Gastrocnemius medialis (tissue), 4 donors: ENCODE measurements at regions not wholly inside any gene's neighbourhood (a gene's known extent, or its start where the extent isn't known, plus 50 kb on each side); places are given as distances from the start of the nearest gene placed in this dataset.

ENCODE experiments used
- CTCF ChIP-seq, 5 experiments: fragments of 450-650 bp in 3 of 5; fragments of 200-600 bp in 2 of 5; sonication (generic) in 2 of 5; IDR thresholded peaks in 4 of 5; conservative IDR thresholded peaks in 1 of 5; 1 replicate in 4 of 5; 2 replicates in 1 of 5; pipeline ENCODE4 v1.5.1; 2016 to 2019; ENCODE audit warnings: antibody characterized with exemption in 5 of 5, mild to moderate bottlenecking in 3 of 5, moderate library complexity in 3 of 5
- POLR2A ChIP-seq, 2 donors: fragments of 450-650 bp; IDR thresholded peaks; one replicate each; pipeline ENCODE4 v1.6.1; 2017; ENCODE audit warnings: antibody characterized with exemption in 2 of 2, mild to moderate bottlenecking in 2 of 2, moderate library complexity in 2 of 2

DNA sequence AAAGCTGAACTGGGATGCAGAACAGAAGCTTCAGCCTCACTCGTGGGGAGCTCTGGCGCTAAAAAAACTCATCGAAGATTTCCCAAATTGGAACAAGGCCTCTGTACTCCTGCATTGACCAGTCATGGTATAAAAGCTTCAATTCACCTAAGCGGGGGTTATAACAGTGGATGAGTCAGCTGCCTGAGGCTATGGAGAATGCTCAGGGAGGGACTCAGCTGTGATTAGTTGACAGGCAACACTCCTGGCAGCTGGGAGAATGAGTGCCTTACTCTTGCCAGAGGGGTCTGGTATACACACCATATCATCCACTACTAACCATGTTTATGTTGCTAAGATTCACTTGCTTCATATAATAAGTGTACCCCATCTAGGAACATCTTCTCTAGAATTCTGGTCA, 350.6 kb upstream of the VRK2 start:
- TF ChIP-seq POLR2A (IDR thresholded peaks at IDR 0.05) = no peak
- no peak for TF ChIP-seq CTCF (IDR thresholded peaks at IDR 0.05 in 4 of 5, conservative IDR thresholded peaks at IDR 0.05 in 1 of 5)
